ENCODE measurements at regions not wholly inside any gene's neighbourhood (a gene's known extent, or its start where the extent isn't known, plus 50 kb on each side); places are given as distances from the start of the nearest gene placed in this dataset.
"Not testable (repeated sequence)": the region's sequence is repeated elsewhere in the genome, so short reads cannot be mapped to it uniquely, and the experiment has no call there.

- H3K27ac ChIP-seq: no peak overlapping the region
- no peak for TF ChIP-seq CTCF (conservative IDR thresholded peaks at IDR 0.05)
Measured at GRCh38 chr6:10343320-10343719, 71.6 kb downstream of the TFAP2A start.

- no peak for TF ChIP-seq CTCF (conservative IDR thresholded peaks at IDR 0.05)
- H3K27ac ChIP-seq: no peak overlapping the region
Measured at GRCh38 chr6:10341605-10342004, 73.3 kb downstream of the TFAP2A start.

GRCh38 chr6:10338151-10338550 is 76.7 kb downstream of the TFAP2A start:
- TF ChIP-seq CTCF (conservative IDR thresholded peaks at IDR 0.05): no peak
- no peak overlapping the region for H3K27ac ChIP-seq

- H3K27ac ChIP-seq: not testable (repeated sequence)
Measured at GRCh38 chr6:10337376-10337775, 77.5 kb downstream of the TFAP2A start.

GRCh38 chr6:10332111-10332510 is 82.8 kb downstream of the TFAP2A start:
- no peak for TF ChIP-seq CTCF (conservative IDR thresholded peaks at IDR 0.05)
- H3K27ac ChIP-seq: no peak overlapping the region

GRCh38 chr6:10331334-10331968 is 83.4 kb downstream of the TFAP2A start:
- no peak overlapping the region for H3K27ac ChIP-seq
- no peak for TF ChIP-seq CTCF (conservative IDR thresholded peaks at IDR 0.05)

GRCh38 chr6:10330515-10330914 is 84.4 kb downstream of the TFAP2A start:
- H3K27ac ChIP-seq: no peak overlapping the region
- TF ChIP-seq CTCF (conservative IDR thresholded peaks at IDR 0.05): no peak

GRCh38 chr6:10323018-10323417 is 91.9 kb downstream of the TFAP2A start:
- H3K27ac ChIP-seq: no peak overlapping the region
- TF ChIP-seq CTCF (conservative IDR thresholded peaks at IDR 0.05): no peak

All from VCaP (cell line).